HG03469 (cell line): ENCODE measurements at regions not wholly inside any gene's neighbourhood (a gene's known extent, or its start where the extent isn't known, plus 50 kb on each side); places are given as distances from the start of the nearest gene placed in this dataset.

Experiments
- ATAC-seq: cut with Tn5 transposase; IDR thresholded peaks from one replicate; pipeline ENCODE4 v1.9.1; 2021; ENCODE audit warnings: mild to moderate bottlenecking, moderate library complexity, moderate number of reproducible peaks; ENCODE audit not compliant: unreplicated experiment

- ATAC-seq, result no peak
Measured at GRCh38 chr1:96632045-96632664, 89.4 kb upstream of the PTBP2 start.

GRCh38 chr1:96633695-96634094, 87.9 kb upstream of the PTBP2 start:
- no peak for ATAC-seq

GRCh38 chr1:96634883-96635282, 86.7 kb upstream of the PTBP2 start:
- no peak for ATAC-seq

GRCh38 chr1:96641282-96641681, 80.3 kb upstream of the PTBP2 start:
- ATAC-seq, result no peak

- ATAC-seq, result no peak
Measured at GRCh38 chr1:96643519-96643918, 78.1 kb upstream of the PTBP2 start.

- no peak for ATAC-seq
Measured at GRCh38 chr1:96649301-96649700, 72.3 kb upstream of the PTBP2 start.

- no peak for ATAC-seq
Measured at GRCh38 chr1:96651517-96651916, 70.1 kb upstream of the PTBP2 start.

GRCh38 chr1:96660051-96660450, 61.5 kb upstream of the PTBP2 start:
- ATAC-seq, result no peak

- ATAC-seq, result no peak
Measured at GRCh38 chr1:96660503-96660902, 61.1 kb upstream of the PTBP2 start.
